ENCODE measurements at regions not wholly inside any gene's neighbourhood (a gene's known extent, or its start where the extent isn't known, plus 50 kb on each side); places are given as distances from the start of the nearest gene placed in this dataset.

GRCh38 chr4:35818520-35818919 is 425.8 kb downstream of the ARAP2 start:
- H3K27me3 ChIP-seq (ENCODE audit: insufficient read depth, low read length) = no peaks in the 10 kb centered on the region
- DNase-seq = no peak
- H3K23me2 ChIP-seq (ENCODE audit: insufficient read length, low read depth, low read length, poor library complexity, severe bottlenecking) = no peaks in the 10 kb centered on the region
- no peak overlapping the region for H2BK20ac ChIP-seq (ENCODE audit: low read depth, low read length, poor library complexity, severe bottlenecking)
- H2AK5ac ChIP-seq (ENCODE audit: insufficient read length, low read length) = no peak overlapping the region
- no peak overlapping the region for H3K18ac ChIP-seq (ENCODE audit: insufficient read length, low read depth, low read length)
- H4K5ac ChIP-seq (ENCODE audit: insufficient read length, low read depth, low read length) = no peak overlapping the region
- no peak overlapping the region for H3K4ac ChIP-seq (ENCODE audit: low read depth, low read length)
- no peaks in the 10 kb centered on the region for H3K9me3 ChIP-seq (ENCODE audit: control insufficient read depth, low read depth, low read length)
- H2BK5ac ChIP-seq (ENCODE audit: insufficient read length, low read length) = no peak overlapping the region
- no peak overlapping the region for H4K91ac ChIP-seq (ENCODE audit: insufficient read length, low read depth, low read length)
- no peak overlapping the region for H2BK120ac ChIP-seq (ENCODE audit: low read depth, low read length, poor library complexity, severe bottlenecking)
- no peaks in the 10 kb centered on the region for H3K4me1 ChIP-seq (ENCODE audit: insufficient read depth, low read length)
- no peaks in the 10 kb centered on the region for H3K79me1 ChIP-seq (ENCODE audit: insufficient read depth, low read depth, low read length, poor library complexity, severe bottlenecking)
- no peak overlapping the region for H2BK12ac ChIP-seq (ENCODE audit: insufficient read length, low read depth, low read length)
- Mint-ChIP-seq H3K4me1 (peaks cover 0 to 10% of the 10 kb centered on the region in 2 experiments; a peak in 2 of 4 replicates), H3K27ac (no peak overlapping the region), H3K4me3 (no peak overlapping the region), H3K9me3 (no peaks in the 10 kb centered on the region), H3K27me3 (ENCODE audit: low read depth) (no peaks in the 10 kb centered on the region), H3K36me3 (ENCODE audit: insufficient read depth in 1 of 3, low read depth in 3 of 3) (no peaks in the 10 kb centered on the region; a peak in 1 of 7 replicates)
- H2AFZ ChIP-seq (ENCODE audit: low read length) = no peak overlapping the region
- H3K56ac ChIP-seq (ENCODE audit: insufficient read length, low read depth, low read length) = no peak overlapping the region
- H3K27ac ChIP-seq (ENCODE audit: insufficient read length, low read depth, low read length) = no peak overlapping the region
- no peak for TF ChIP-seq CTCF (conservative IDR thresholded peaks at IDR 0.05)
- H4K8ac ChIP-seq (replicated peaks; ENCODE audit: insufficient read length, low read depth, low read length) = no peak overlapping the region
- no peaks in the 10 kb centered on the region for H3K79me2 ChIP-seq (ENCODE audit: insufficient read depth, low read length)
- H3K23ac ChIP-seq (ENCODE audit: insufficient read length, low read depth, low read length) = no peak overlapping the region
- no peak overlapping the region for H3T11ph ChIP-seq (ENCODE audit: low read length)
- no peak overlapping the region for H3K4me2 ChIP-seq (ENCODE audit: insufficient read depth, insufficient read length, low read length)
- no CpG with 5 or more reads among the region's 4 CpGs for WGBS (ENCODE audit: extremely low coverage, insufficient read length, low lambda C conversion rate)
- H3K14ac ChIP-seq (ENCODE audit: insufficient read depth, low read length) = no peak overlapping the region
- H2BK15ac ChIP-seq (ENCODE audit: low read depth, low read length) = no peak overlapping the region
- H4K20me1 ChIP-seq (ENCODE audit: control insufficient read depth, insufficient read depth, insufficient read length) = no peaks in the 10 kb centered on the region
- no peak overlapping the region for H3K9ac ChIP-seq (ENCODE audit: extremely low read depth, insufficient read length, low read length)

Data from H9 (cell line).